B cell (primary cell): ENCODE measurements at regions not wholly inside any gene's neighbourhood (a gene's known extent, or its start where the extent isn't known, plus 50 kb on each side); places are given as distances from the start of the nearest gene placed in this dataset.

Experiments used
- EZH2 ChIP-seq: IDR thresholded peaks from 2 replicates; pipeline ENCODE4 v1.6.1; 2012; ENCODE audit warnings: borderline replicate concordance, low read depth, mild to moderate bottlenecking, moderate library complexity, low read length; ENCODE audit not compliant: insufficient read depth, poor library complexity, severe bottlenecking
- TF ChIP-seq, protein P1 (sequence below): fragments of 200-600 bp; IDR thresholded peaks from one replicate; pipeline ENCODE4 v1.8.0; 2022; ENCODE audit warnings: antibody characterized with exemption, mild to moderate bottlenecking

DNA sequence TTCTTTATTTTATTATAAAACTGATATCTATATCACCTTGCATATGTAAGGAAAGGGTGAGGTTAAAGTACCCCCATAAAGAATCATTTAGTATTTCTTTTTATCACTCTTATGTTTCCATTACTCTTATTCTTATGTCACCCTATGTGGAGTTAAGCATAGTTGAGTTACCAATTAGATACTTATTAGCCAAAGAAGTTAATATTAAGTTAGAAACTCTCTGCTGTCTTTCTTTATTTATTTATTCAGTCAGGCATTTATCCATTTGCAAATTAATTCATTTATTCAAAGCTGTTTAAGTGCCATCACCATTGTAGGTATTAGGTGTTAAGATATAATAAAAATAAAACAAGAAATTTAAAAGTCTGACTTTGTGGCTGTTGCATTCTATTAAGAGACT, 1279.1 kb upstream of the CITED2 start:
- TF ChIP-seq, protein P1, sequence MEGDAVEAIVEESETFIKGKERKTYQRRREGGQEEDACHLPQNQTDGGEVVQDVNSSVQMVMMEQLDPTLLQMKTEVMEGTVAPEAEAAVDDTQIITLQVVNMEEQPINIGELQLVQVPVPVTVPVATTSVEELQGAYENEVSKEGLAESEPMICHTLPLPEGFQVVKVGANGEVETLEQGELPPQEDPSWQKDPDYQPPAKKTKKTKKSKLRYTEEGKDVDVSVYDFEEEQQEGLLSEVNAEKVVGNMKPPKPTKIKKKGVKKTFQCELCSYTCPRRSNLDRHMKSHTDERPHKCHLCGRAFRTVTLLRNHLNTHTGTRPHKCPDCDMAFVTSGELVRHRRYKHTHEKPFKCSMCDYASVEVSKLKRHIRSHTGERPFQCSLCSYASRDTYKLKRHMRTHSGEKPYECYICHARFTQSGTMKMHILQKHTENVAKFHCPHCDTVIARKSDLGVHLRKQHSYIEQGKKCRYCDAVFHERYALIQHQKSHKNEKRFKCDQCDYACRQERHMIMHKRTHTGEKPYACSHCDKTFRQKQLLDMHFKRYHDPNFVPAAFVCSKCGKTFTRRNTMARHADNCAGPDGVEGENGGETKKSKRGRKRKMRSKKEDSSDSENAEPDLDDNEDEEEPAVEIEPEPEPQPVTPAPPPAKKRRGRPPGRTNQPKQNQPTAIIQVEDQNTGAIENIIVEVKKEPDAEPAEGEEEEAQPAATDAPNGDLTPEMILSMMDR, result no peak
- TF ChIP-seq EZH2, result no peak
